Type B pancreatic cell (in vitro differentiated cells): ENCODE measurements at regions not wholly inside any gene's neighbourhood (a gene's known extent, or its start where the extent isn't known, plus 50 kb on each side); places are given as distances from the start of the nearest gene placed in this dataset.

ENCODE experiments used
- DNase-seq: peaks from one replicate; pipeline ENCODE4 v3.0.0; 2021; ENCODE audit warnings: mixed read lengths; ENCODE audit not compliant: unreplicated experiment; ENCODE audit errors: extremely low spot score
- H3K27ac Mint-ChIP-seq: 2 replicates; pipeline ENCODE4 v1.8.0; 2021; ENCODE audit warnings: mild to moderate bottlenecking, mixed read lengths
- H3K27me3 Mint-ChIP-seq: 2 replicates; pipeline ENCODE4 v1.8.0; 2021; ENCODE audit warnings: mixed read lengths
- H3K36me3 Mint-ChIP-seq: 2 replicates; pipeline ENCODE4 v1.8.0; 2021; ENCODE audit warnings: mixed read lengths
- H3K4me1 Mint-ChIP-seq: one replicate; pipeline ENCODE4 v1.8.0; 2021; ENCODE audit warnings: mixed read lengths; ENCODE audit not compliant: unreplicated experiment
- H3K4me3 Mint-ChIP-seq: 2 replicates; pipeline ENCODE4 v1.8.0; 2021; ENCODE audit warnings: mild to moderate bottlenecking, mixed read lengths
- H3K9me3 Mint-ChIP-seq: 2 replicates; pipeline ENCODE4 v1.8.0; 2021; ENCODE audit warnings: mixed read lengths
- CTCF ChIP-seq: fragments of 200-600 bp; sonication (generic); conservative IDR thresholded peaks from 2 replicates; pipeline ENCODE4 v1.5.0; 2021; ENCODE audit warnings: antibody characterized with exemption, mild to moderate bottlenecking

- no peak for DNase-seq
- H3K27me3 Mint-ChIP-seq: peaks cover 3% of the 10 kb centered on the region
- peak overlapping the region; percentile 47 for H3K27ac Mint-ChIP-seq
- no peak for TF ChIP-seq CTCF
- peak overlapping the region; percentile 26 for H3K4me3 Mint-ChIP-seq
- no peaks in the 10 kb centered on the region for H3K9me3 Mint-ChIP-seq
- peaks cover 23% of the 10 kb centered on the region for H3K4me1 Mint-ChIP-seq
- no peaks in the 10 kb centered on the region for H3K36me3 Mint-ChIP-seq
These were observed 229.1 kb downstream of the TSHZ3 start for GRCh38 chr19:31119951-31120690.

GRCh38 chr19:31118986-31119385 is 230.2 kb downstream of the TSHZ3 start:
- Mint-ChIP-seq H3K4me1 (peaks cover 23% of the 10 kb centered on the region), H3K36me3 (no peaks in the 10 kb centered on the region), H3K9me3 (no peaks in the 10 kb centered on the region), H3K27ac (no peak overlapping the region), H3K4me3 (no peak overlapping the region), H3K27me3 (peaks cover 6% of the 10 kb centered on the region)
- DNase-seq: no peak
- TF ChIP-seq CTCF: no peak

GRCh38 chr19:31118287-31118955 is 230.8 kb downstream of the TSHZ3 start:
- Mint-ChIP-seq H3K9me3 (no peaks in the 10 kb centered on the region), H3K36me3 (no peaks in the 10 kb centered on the region), H3K4me3 (peak overlapping the region; percentile 37), H3K27ac (peak overlapping the region; percentile 28), H3K4me1 (peaks cover 23% of the 10 kb centered on the region), H3K27me3 (peaks cover 6% of the 10 kb centered on the region)
- TF ChIP-seq CTCF: no peak
- DNase-seq: no peak

- H3K27me3 Mint-ChIP-seq: peaks cover 25% of the 10 kb centered on the region
- no peak overlapping the region for H3K27ac Mint-ChIP-seq
- no peak for DNase-seq
- no peak overlapping the region for H3K4me3 Mint-ChIP-seq
- H3K4me1 Mint-ChIP-seq: peaks cover 37% of the 10 kb centered on the region
- no peak for TF ChIP-seq CTCF
- H3K36me3 Mint-ChIP-seq: no peaks in the 10 kb centered on the region
- H3K9me3 Mint-ChIP-seq: no peaks in the 10 kb centered on the region
These were observed 234.7 kb downstream of the TSHZ3 start for GRCh38 chr19:31114585-31114984.

GRCh38 chr19:31113293-31113692 is 235.9 kb downstream of the TSHZ3 start:
- no peaks in the 10 kb centered on the region for H3K9me3 Mint-ChIP-seq
- H3K4me3 Mint-ChIP-seq: peak overlapping the region; percentile 40
- H3K27me3 Mint-ChIP-seq: peaks cover 25% of the 10 kb centered on the region
- H3K36me3 Mint-ChIP-seq: no peaks in the 10 kb centered on the region
- H3K4me1 Mint-ChIP-seq: peaks cover 24% of the 10 kb centered on the region
- TF ChIP-seq CTCF: no peak
- DNase-seq: no peak
- H3K27ac Mint-ChIP-seq: no peak overlapping the region
